ENCODE measurements at regions not wholly inside any gene's neighbourhood (a gene's known extent, or its start where the extent isn't known, plus 50 kb on each side); places are given as distances from the start of the nearest gene placed in this dataset.

DNA sequence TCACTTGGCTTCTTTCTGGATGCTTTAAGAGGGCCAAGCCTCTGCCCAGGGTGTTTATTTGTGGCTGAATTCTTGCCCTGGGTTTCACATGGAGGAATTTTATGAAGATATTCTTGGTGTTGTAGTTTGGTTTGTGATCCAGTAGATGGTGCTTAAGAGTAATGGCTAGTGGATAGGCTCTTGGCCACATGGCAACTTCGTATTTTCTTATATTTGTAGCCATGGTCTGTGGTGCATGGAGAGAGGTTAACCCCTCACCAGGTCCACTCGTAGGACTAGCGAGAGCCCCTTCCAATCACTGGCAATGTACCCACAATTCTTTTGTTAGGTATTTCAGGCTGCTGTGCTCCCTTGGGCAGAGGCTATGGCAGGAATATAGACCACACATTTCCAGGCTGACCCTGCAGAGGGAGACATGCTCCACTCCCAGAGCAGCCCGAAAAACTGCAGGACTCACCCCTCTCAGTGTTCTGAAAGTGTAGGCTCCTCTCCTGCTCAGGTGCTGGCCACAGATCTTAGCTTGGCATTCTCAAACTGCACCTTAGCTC, 582.1 kb upstream of the SETBP1 start:
- no peaks in the 10 kb centered on the region for H3K9me3 ChIP-seq (ENCODE audit: control insufficient read depth, low read depth, low read length)
- H3K27me3 ChIP-seq (ENCODE audit: control insufficient read depth, extremely low read depth, insufficient read depth, low read length), result no peaks in the 10 kb centered on the region
- DNase-seq (ENCODE audit: low read depth, low spot score) (no peak), FAIRE-seq (peak; percentile 46)
- dilution Hi-C loops (cut with MboI; ENCODE audit: extremely low pct_ligation_motif_present, low sequenced_read_pairs), result no loop called here
- no peak overlapping the region for H3K4me3 ChIP-seq (ENCODE audit: control insufficient read depth in 2 of 3, extremely low read depth in 1 of 3, insufficient read depth in 2 of 3, low read depth in 1 of 3, low read length in 3 of 3)
- peak overlapping the region; percentile 50 for H2AFZ ChIP-seq (ENCODE audit: control insufficient read depth, low read length)
- no peaks in the 10 kb centered on the region for H3K4me1 ChIP-seq (ENCODE audit: control insufficient read depth, extremely low read depth, insufficient read depth, low read length)
- no peak overlapping the region for H3K4me2 ChIP-seq (ENCODE audit: control insufficient read depth, extremely low read depth, insufficient read depth, low read depth, low read length)
- no peaks in the 10 kb centered on the region for H3K79me2 ChIP-seq (ENCODE audit: control insufficient read depth, insufficient read depth, low read length)
- H3K27ac ChIP-seq (ENCODE audit: control insufficient read depth, insufficient read depth, low read length), result no peak overlapping the region
- H3K9ac ChIP-seq (ENCODE audit: control insufficient read depth, extremely low read depth, insufficient read depth, low read length), result no peak overlapping the region
- H4K20me1 ChIP-seq (ENCODE audit: control insufficient read depth, extremely low read depth, insufficient read depth, low read length), result no peaks in the 10 kb centered on the region
- no peaks in the 10 kb centered on the region for H3K36me3 ChIP-seq (ENCODE audit: control insufficient read depth in 2 of 2, extremely low read depth in 1 of 2, insufficient read depth in 2 of 2, low read length in 2 of 2)
- no peaks in the 10 kb centered on the region for H3K9me1 ChIP-seq (ENCODE audit: control insufficient read depth, extremely low read depth, insufficient read depth, low read length)
- TF ChIP-seq CTCF (optimal IDR thresholded peaks at IDR 0.05 in 1 of 3, IDR thresholded peaks at IDR 0.05 in 1 of 3, conservative IDR thresholded peaks at IDR 0.05 in 1 of 3; ENCODE audit: extremely low read depth in 1 of 3, insufficient read depth in 2 of 3, low read length in 3 of 3), result peak; percentile 57 to 71 (median 66)
- no peak for TF ChIP-seq EZH2 (IDR thresholded peaks at IDR 0.05; ENCODE audit: low read length)

DNA sequence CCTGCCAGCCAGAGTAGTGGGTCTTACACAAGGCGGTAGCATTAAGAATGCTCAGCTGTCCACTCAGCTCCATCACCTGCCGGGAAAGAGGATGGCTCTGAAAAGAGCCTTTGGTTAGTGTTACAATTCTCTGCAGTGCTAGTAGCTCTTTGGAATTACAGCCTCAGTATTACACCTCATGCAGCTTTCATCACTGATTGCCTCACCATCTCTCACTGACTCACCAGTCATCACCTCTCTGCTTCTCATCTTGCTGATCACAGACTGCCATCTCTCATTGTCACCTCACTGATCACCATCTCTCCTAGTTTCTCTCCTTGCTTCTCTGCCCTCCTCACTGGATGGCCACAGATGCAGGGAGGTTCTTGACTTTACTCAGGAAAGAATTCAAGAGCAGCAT, 573.5 kb upstream of the SETBP1 start:
- no peaks in the 10 kb centered on the region for H3K9me3 ChIP-seq (ENCODE audit: control insufficient read depth, low read depth, low read length)
- H3K9me1 ChIP-seq (ENCODE audit: control insufficient read depth, extremely low read depth, insufficient read depth, low read length), result no peaks in the 10 kb centered on the region
- no peaks in the 10 kb centered on the region for H3K36me3 ChIP-seq (ENCODE audit: control insufficient read depth in 2 of 2, extremely low read depth in 1 of 2, insufficient read depth in 2 of 2, low read length in 2 of 2)
- FAIRE-seq (peak; percentile 26), DNase-seq (ENCODE audit: low read depth, low spot score) (no peak)
- H4K20me1 ChIP-seq (ENCODE audit: control insufficient read depth, extremely low read depth, insufficient read depth, low read length), result no peaks in the 10 kb centered on the region
- no peaks in the 10 kb centered on the region for H3K27me3 ChIP-seq (ENCODE audit: control insufficient read depth, extremely low read depth, insufficient read depth, low read length)
- dilution Hi-C loops (cut with MboI; ENCODE audit: extremely low pct_ligation_motif_present, low sequenced_read_pairs), result no loop called here
- TF ChIP-seq CTCF (optimal IDR thresholded peaks at IDR 0.05 in 1 of 3, IDR thresholded peaks at IDR 0.05 in 1 of 3, conservative IDR thresholded peaks at IDR 0.05 in 1 of 3; ENCODE audit: extremely low read depth in 1 of 3, insufficient read depth in 2 of 3, low read length in 3 of 3), result no peak
- TF ChIP-seq EZH2 (IDR thresholded peaks at IDR 0.05; ENCODE audit: low read length), result no peak
- no peak overlapping the region for H3K4me2 ChIP-seq (ENCODE audit: control insufficient read depth, extremely low read depth, insufficient read depth, low read depth, low read length)
- no peaks in the 10 kb centered on the region for H3K4me1 ChIP-seq (ENCODE audit: control insufficient read depth, extremely low read depth, insufficient read depth, low read length)
- no peak overlapping the region for H2AFZ ChIP-seq (ENCODE audit: control insufficient read depth, low read length)
- H3K9ac ChIP-seq (ENCODE audit: control insufficient read depth, extremely low read depth, insufficient read depth, low read length), result no peak overlapping the region
- no peak overlapping the region for H3K4me3 ChIP-seq (ENCODE audit: control insufficient read depth in 2 of 3, extremely low read depth in 1 of 3, insufficient read depth in 2 of 3, low read depth in 1 of 3, low read length in 3 of 3)
- H3K79me2 ChIP-seq (ENCODE audit: control insufficient read depth, insufficient read depth, low read length), result no peaks in the 10 kb centered on the region
- no peak overlapping the region for H3K27ac ChIP-seq (ENCODE audit: control insufficient read depth, insufficient read depth, low read length)

All from keratinocyte (primary cell).